ENCODE measurements at regions not wholly inside any gene's neighbourhood (a gene's known extent, or its start where the extent isn't known, plus 50 kb on each side); places are given as distances from the start of the nearest gene placed in this dataset.

DNA sequence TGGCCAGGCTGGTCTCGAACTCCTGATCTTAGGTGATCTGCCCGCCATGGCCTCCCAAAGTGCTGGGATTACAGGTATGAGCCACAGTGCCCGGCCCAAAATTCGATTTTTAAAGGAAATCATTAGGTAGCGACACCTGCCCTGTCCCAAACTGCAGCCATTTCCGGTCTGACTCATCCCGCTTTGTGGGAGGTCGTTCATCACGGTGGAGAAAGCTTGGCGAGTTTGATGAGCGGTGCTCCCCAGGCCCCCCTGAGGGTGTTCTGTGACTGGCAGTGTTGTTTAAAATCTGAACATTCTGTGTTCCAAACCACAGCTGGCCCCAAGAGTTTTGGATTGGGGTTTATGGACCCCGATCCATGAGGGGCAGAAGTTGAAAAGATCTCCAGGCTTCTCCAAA is 53.0 kb upstream of the GLI2 start (continued):
- TF ChIP-seq RNF2 (IDR thresholded peaks at IDR 0.05) = no peak
- 0 out of 2 replicates have a peak, but pooled peaks have one; percentile 14 for TF ChIP-seq FOSL1 (tag; conservative IDR thresholded peaks at IDR 0.05)
- TF ChIP-seq LCOR (CRISPR knock-in tag; IDR thresholded peaks at IDR 0.05) = no peak
- no peak for TF ChIP-seq ZNF3 (CRISPR knock-in tag; IDR thresholded peaks at IDR 0.05)
- TF ChIP-seq FUS (optimal IDR thresholded peaks at IDR 0.05; ENCODE audit: low read depth, low read length) = no peak
- no peak for TF ChIP-seq ETV6 (IDR thresholded peaks at IDR 0.05; ENCODE audit: borderline replicate concordance in 1 of 2, low read depth in 2 of 2, low read length in 1 of 2)
- no peak for TF ChIP-seq ETV6 (CRISPR knock-in tag; IDR thresholded peaks at IDR 0.05; ENCODE audit: borderline replicate concordance)

DNA sequence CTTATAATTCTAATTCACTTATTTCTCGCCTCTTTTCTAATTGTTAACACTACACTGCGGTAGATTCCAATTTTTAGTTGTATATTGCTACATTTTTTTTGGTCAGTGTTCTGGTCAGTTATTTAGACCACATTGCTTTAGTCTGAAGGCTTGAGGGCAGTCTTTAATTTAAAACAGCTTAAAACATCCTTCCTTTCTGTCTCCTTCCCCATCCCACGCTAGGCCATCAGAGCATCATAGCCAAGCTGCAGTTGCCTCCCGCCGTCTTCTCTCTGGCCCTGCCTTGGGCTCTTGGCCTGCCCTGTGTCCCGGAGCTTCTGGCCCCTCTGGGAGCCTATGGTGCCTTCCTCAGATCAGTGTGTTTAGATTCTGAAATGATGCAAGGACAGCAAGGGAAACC is 52.6 kb upstream of the GLI2 start:
- Histone ChIP-seq H3K4me2 (ENCODE audit: insufficient read depth, low read length) (no peak overlapping the region), H2AFZ (ENCODE audit: low read depth, low read length) (no peak overlapping the region), H3K4me3 (no peak overlapping the region), H3K9me1 (ENCODE audit: control insufficient read depth, insufficient read depth, low read length) (no peaks in the 10 kb centered on the region), H3K9ac (ENCODE audit: insufficient read depth in 1 of 2, low read depth in 2 of 2, low read length in 2 of 2) (no peak overlapping the region), H3K9me3 (replicated peaks; ENCODE audit: control insufficient read depth, insufficient read depth, low read depth, low read length) (no peaks in the 10 kb centered on the region), H3K27me3 (ENCODE audit: control insufficient read depth in 2 of 2, insufficient read depth in 2 of 2, low read length in 2 of 2) (peaks cover 0 to 10% of the 10 kb centered on the region in 2 experiments; a peak in 2 of 5 replicates), H3K79me2 (ENCODE audit: control insufficient read depth, insufficient read depth, low read length) (no peaks in the 10 kb centered on the region), H3K4me1 (replicated peaks in 1 of 2; ENCODE audit: control insufficient read depth in 2 of 2, insufficient read depth in 2 of 2, low read length in 2 of 2) (peaks cover 0 to 2% of the 10 kb centered on the region in 2 experiments; a peak in 1 of 5 replicates), H3K27ac (ENCODE audit: extremely low read depth, low read depth, low read length) (no peak overlapping the region), H4K20me1 (replicated peaks; ENCODE audit: control insufficient read depth, insufficient read depth, low read length) (peaks cover 6% of the 10 kb centered on the region), H3K36me3 (ENCODE audit: control insufficient read depth, insufficient read depth, low read length) (no peaks in the 10 kb centered on the region)
- ChIA-PET POLR2A (interaction anchor here (1.0 to 1.7 kb wide), 2 partner anchors 31 to 392 kb away, joined by 3 read pairs; no protein-coding TSS in a partner anchor), CTCF (ENCODE audit: low intra/inter-chr PET ratio) (no interaction called here)
- ATAC-seq (no peak), DNase-seq (ENCODE audit: extremely low read depth in 1 of 4, low spot score in 3 of 4) (no peak), FAIRE-seq (no peak)
- TF ChIP-seq THAP7 (CRISPR knock-in tag; IDR thresholded peaks at IDR 0.05) = no peak
- no peak for TF ChIP-seq ELF4 (CRISPR knock-in tag; IDR thresholded peaks at IDR 0.05)
- no peak for TF ChIP-seq SIN3B (IDR thresholded peaks at IDR 0.05; ENCODE audit: low read depth)
- no peak for TF ChIP-seq JUN (IDR thresholded peaks at IDR 0.05; ENCODE audit: borderline replicate concordance, low read depth, low read length)
- no peak for TF ChIP-seq JUN (CRISPR knock-in tag; IDR thresholded peaks at IDR 0.05; ENCODE audit: borderline replicate concordance)
- no peak for TF ChIP-seq ZNF175 (CRISPR knock-in tag; IDR thresholded peaks at IDR 0.05; ENCODE audit: low read depth)
- TF ChIP-seq BACH1 (tag; IDR thresholded peaks at IDR 0.05) = no peak
- intact Hi-C loops (cut with micrococcal nuclease) = no loop called here
- 0% methylated on average over 6 of the region's 6 CpGs for WGBS (ENCODE audit: insufficient coverage, low coverage, missing lambda C conversion rate)
- BruUV-seq (replicated peaks) = no TSS peak
- in situ Hi-C loops (cut with MboI) = loop anchor here (25.0 kb wide), 1 partner anchor 654 kb away; no protein-coding TSS in a partner anchor
